SU-DHL-6 (cell line): ENCODE measurements at regions not wholly inside any gene's neighbourhood (a gene's known extent, or its start where the extent isn't known, plus 50 kb on each side); places are given as distances from the start of the nearest gene placed in this dataset.

Experiments used
- H2AFZ ChIP-seq: fragments of 200-600 bp; sonication (generic); 2 replicates; pipeline ENCODE4 v1.6.1; 2014; ENCODE audit warnings: low read depth, mild to moderate bottlenecking, moderate library complexity, mixed read lengths, antibody characterized with exemption, low read length; ENCODE audit not compliant: severe bottlenecking
- H3F3A ChIP-seq: fragments of 200-600 bp; shearing (Covaris generic); 2 replicates; pipeline ENCODE4 v1.6.0; 2016; ENCODE audit warnings: antibody characterized with exemption, mild to moderate bottlenecking; ENCODE audit not compliant: insufficient read depth
- H3K27ac ChIP-seq: fragments of 200-600 bp; sonication (generic); 2 replicates; pipeline ENCODE4 v1.5.1; 2016; ENCODE audit warnings: low read depth, mild to moderate bottlenecking, low read length, moderate library complexity, mixed read lengths
- H3K27me3 ChIP-seq: fragments of 200-600 bp; sonication (generic), shearing (Covaris generic); 2 replicates; pipeline ENCODE4 v1.6.0; 2014; ENCODE audit warnings: mild to moderate bottlenecking, low read length
- H3K36me3 ChIP-seq: fragments of 200-600 bp; sonication (generic); 2 replicates; pipeline ENCODE4 v1.6.1; 2014; ENCODE audit warnings: mild to moderate bottlenecking, low read length, mixed read lengths
- H3K4me2 ChIP-seq: fragments of 300-600, 200-600 bp; shearing (Covaris generic), sonication (generic); 2 replicates; pipeline ENCODE4 v1.6.0; 2014; ENCODE audit warnings: low read length, low read depth, mild to moderate bottlenecking; ENCODE audit not compliant: poor library complexity, severe bottlenecking
- H3K4me3 ChIP-seq: fragments of 200-600 bp; sonication (generic); 2 replicates; pipeline ENCODE4 v1.5.1; 2014; ENCODE audit warnings: antibody characterized with exemption, low read length, mild to moderate bottlenecking, mixed read lengths; ENCODE audit not compliant: insufficient read depth, poor library complexity, severe bottlenecking
- H3K79me2 ChIP-seq: fragments of 200-600 bp; sonication (generic); 2 replicates; pipeline ENCODE4 v1.6.1; 2014; ENCODE audit warnings: mild to moderate bottlenecking, low read length, moderate library complexity; ENCODE audit not compliant: insufficient read depth
- H3K9ac ChIP-seq: fragments of 200-600 bp; sonication (generic); 2 replicates; pipeline ENCODE4 v1.7.0; 2014; ENCODE audit warnings: mild to moderate bottlenecking, low read length
- H3K9me2 ChIP-seq: fragments of 200-600 bp; sonication (generic); replicated peaks from 2 replicates; pipeline ENCODE4 v1.6.1; 2014; ENCODE audit warnings: low read length; ENCODE audit not compliant: insufficient read depth
- H3K9me3 ChIP-seq: fragments of 200-600 bp; sonication (generic); 2 replicates; pipeline ENCODE4 v1.6.1; 2014; ENCODE audit warnings: low read length, mixed read lengths; ENCODE audit not compliant: insufficient read depth
- H4K20me1 ChIP-seq: fragments of 200-600 bp; sonication (generic); 2 replicates; pipeline ENCODE4 v1.6.1; 2014; ENCODE audit warnings: low read depth, mild to moderate bottlenecking, antibody characterized with exemption, low read length, moderate library complexity, mixed read lengths
- EZH2phosphoT487 ChIP-seq: fragments of 200-600 bp; sonication (generic), shearing (Covaris generic); conservative IDR thresholded peaks from 2 replicates; pipeline ENCODE4 v1.6.1; 2018; ENCODE audit warnings: mild to moderate bottlenecking, antibody characterized with exemption, low read length, moderate library complexity, mixed read lengths
- TF ChIP-seq, protein P1 (sequence below): fragments of 200-600 bp; sonication (generic); IDR thresholded peaks from one replicate; pipeline ENCODE4 v1.5.1; 2017; ENCODE audit warnings: antibody characterized with exemption, mild to moderate bottlenecking, low read length, moderate library complexity; ENCODE audit not compliant: insufficient read depth, poor library complexity, severe bottlenecking

DNA sequence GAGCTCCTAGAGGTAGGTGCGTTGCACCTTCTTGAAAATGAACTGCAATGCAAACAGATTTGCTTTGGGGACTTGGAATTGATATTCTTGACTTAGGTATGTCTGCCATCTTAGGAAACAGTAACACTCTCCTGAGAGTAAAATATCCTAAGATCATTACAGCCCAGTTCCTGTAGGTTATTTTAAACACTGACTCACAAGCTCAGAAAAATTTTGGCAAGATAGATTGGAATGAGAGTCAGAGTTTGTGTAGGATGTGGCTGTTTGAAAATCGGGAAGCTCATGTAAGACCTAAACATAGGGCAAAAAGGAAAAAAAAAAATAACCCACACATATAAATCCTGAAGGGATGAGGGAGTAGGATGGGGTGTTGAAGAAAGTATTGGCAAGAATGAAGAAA is 377.0 kb upstream of the LRRC4C start:
- Histone ChIP-seq H3K27me3 (no peaks in the 10 kb centered on the region), H3K9me2 (no peaks in the 10 kb centered on the region), H3K36me3 (no peaks in the 10 kb centered on the region), H3K9ac (no peak overlapping the region), H2AFZ (no peak overlapping the region), H3K4me3 (no peak overlapping the region), H3K79me2 (no peaks in the 10 kb centered on the region), H3K9me3 (no peaks in the 10 kb centered on the region), H3K27ac (no peak overlapping the region), H3F3A (no peaks in the 10 kb centered on the region), H3K4me2 (no peak overlapping the region), H4K20me1 (no peaks in the 10 kb centered on the region)
- TF ChIP-seq, protein P1, sequence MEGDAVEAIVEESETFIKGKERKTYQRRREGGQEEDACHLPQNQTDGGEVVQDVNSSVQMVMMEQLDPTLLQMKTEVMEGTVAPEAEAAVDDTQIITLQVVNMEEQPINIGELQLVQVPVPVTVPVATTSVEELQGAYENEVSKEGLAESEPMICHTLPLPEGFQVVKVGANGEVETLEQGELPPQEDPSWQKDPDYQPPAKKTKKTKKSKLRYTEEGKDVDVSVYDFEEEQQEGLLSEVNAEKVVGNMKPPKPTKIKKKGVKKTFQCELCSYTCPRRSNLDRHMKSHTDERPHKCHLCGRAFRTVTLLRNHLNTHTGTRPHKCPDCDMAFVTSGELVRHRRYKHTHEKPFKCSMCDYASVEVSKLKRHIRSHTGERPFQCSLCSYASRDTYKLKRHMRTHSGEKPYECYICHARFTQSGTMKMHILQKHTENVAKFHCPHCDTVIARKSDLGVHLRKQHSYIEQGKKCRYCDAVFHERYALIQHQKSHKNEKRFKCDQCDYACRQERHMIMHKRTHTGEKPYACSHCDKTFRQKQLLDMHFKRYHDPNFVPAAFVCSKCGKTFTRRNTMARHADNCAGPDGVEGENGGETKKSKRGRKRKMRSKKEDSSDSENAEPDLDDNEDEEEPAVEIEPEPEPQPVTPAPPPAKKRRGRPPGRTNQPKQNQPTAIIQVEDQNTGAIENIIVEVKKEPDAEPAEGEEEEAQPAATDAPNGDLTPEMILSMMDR = no peak
- no peak for TF ChIP-seq EZH2phosphoT487

DNA sequence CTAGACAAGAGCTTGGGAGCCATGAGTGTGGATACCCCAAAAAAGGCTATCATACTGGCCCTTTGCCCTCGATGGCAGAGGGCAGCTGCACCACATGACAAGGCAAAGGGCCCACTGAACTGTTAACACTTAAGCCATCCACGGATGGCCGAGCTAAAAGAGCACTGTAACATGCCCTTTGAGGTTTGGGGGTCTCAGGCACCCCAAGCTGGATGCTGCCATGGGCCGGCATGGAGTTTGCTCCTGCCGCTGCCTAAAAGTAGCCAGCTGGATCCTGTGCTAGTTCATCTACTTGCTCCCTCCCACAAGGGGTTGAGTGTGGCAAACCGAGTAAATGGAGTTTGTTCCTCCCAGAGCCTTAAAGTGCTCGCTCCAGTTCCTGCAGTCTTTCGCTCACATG is 383.2 kb upstream of the LRRC4C start:
- H4K20me1 ChIP-seq = no peaks in the 10 kb centered on the region
- no peak overlapping the region for H2AFZ ChIP-seq
- no peak overlapping the region for H3K4me3 ChIP-seq
- H3K27ac ChIP-seq = no peak overlapping the region
- H3K27me3 ChIP-seq = no peaks in the 10 kb centered on the region
- H3K36me3 ChIP-seq = no peaks in the 10 kb centered on the region
- no peaks in the 10 kb centered on the region for H3K79me2 ChIP-seq
- no peaks in the 10 kb centered on the region for H3F3A ChIP-seq
- no peak for TF ChIP-seq EZH2phosphoT487
- TF ChIP-seq, protein P1 = no peak
- H3K9me3 ChIP-seq = no peaks in the 10 kb centered on the region
- no peaks in the 10 kb centered on the region; the same call in 1 of the 2 replicates for H3K9me2 ChIP-seq
- H3K9ac ChIP-seq = no peak overlapping the region
- H3K4me2 ChIP-seq = no peak overlapping the region

DNA sequence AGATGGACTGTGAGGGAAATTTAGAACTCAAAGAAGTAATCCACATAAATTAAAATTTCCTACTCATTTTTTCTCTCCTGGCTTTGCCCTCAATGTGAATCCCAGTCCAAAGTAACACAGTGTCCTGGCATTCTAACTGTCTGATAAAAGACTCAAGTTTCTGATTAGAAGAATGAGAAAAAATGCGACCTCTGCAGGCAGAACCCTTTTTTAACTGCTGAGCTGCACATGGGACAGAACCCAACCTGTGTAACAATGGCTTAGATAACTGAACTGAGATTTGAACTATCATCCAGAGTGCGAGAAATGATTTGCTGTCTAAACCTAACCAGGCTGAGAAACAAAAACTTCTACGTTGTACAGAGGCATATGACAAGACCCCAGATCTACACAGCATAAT is 385.6 kb upstream of the LRRC4C start:
- Histone ChIP-seq H2AFZ (no peak overlapping the region), H3F3A (no peaks in the 10 kb centered on the region), H3K9ac (no peak overlapping the region), H3K9me3 (no peaks in the 10 kb centered on the region), H3K79me2 (no peaks in the 10 kb centered on the region), H3K9me2 (no peaks in the 10 kb centered on the region; the same call in 1 of the 2 replicates), H3K4me2 (no peak overlapping the region), H3K27ac (no peak overlapping the region), H4K20me1 (no peaks in the 10 kb centered on the region), H3K27me3 (no peaks in the 10 kb centered on the region), H3K36me3 (no peaks in the 10 kb centered on the region), H3K4me3 (no peak overlapping the region)
- TF ChIP-seq, protein P1 = no peak
- TF ChIP-seq EZH2phosphoT487 = no peak
